Neural progenitor cell (in vitro differentiated cells): ENCODE measurements at regions not wholly inside any gene's neighbourhood (a gene's known extent, or its start where the extent isn't known, plus 50 kb on each side); places are given as distances from the start of the nearest gene placed in this dataset.

Source experiments
- DNase-seq: peaks from one replicate; pipeline ENCODE4 v3.0.0-alpha.2; 2016; ENCODE audit warnings: low spot score
- H2AFZ ChIP-seq: fragments of 200-600 bp; sonication (generic); replicated peaks from 2 replicates; pipeline ENCODE4 v1.6.1; 2016; ENCODE audit warnings: antibody characterized with exemption
- H3F3A ChIP-seq: fragments of 200-600 bp; sonication (generic); 2 replicates; pipeline ENCODE4 v1.6.1; 2016; ENCODE audit warnings: antibody characterized with exemption, low read depth
- H3K27ac ChIP-seq: fragments of 200-600 bp; sonication (generic); 2 replicates; pipeline ENCODE4 v1.5.1; 2016; ENCODE audit warnings: mild to moderate bottlenecking
- H3K27me3 ChIP-seq: fragments of 200-600 bp; sonication (generic); 2 replicates; pipeline ENCODE4 v1.6.1; 2016; ENCODE audit warnings: mild to moderate bottlenecking, moderate library complexity
- H3K36me3 ChIP-seq: fragments of 200-600 bp; sonication (generic); 2 replicates; pipeline ENCODE4 v1.5.1; 2016
- H3K4me1 ChIP-seq: fragments of 200-600 bp; sonication (generic); 2 replicates; pipeline ENCODE4 v1.6.1; 2016; ENCODE audit warnings: mixed run types
- H3K4me2 ChIP-seq: fragments of 200-600 bp; sonication (generic); 2 replicates; pipeline ENCODE4 v1.6.1; 2016
- H3K4me3 ChIP-seq: fragments of 200-600 bp; sonication (generic); 2 replicates; pipeline ENCODE4 v1.5.1; 2016
- H3K79me2 ChIP-seq: fragments of 200-600 bp; sonication (generic); 2 replicates; pipeline ENCODE4 v1.6.1; 2016; ENCODE audit warnings: low read depth
- H3K9ac ChIP-seq: fragments of 200-600 bp; sonication (generic); 2 replicates; pipeline ENCODE4 v1.6.1; 2016
- H3K9me3 ChIP-seq: fragments of 200-600 bp; sonication (generic); 2 replicates; pipeline ENCODE4 v1.5.1; 2016; ENCODE audit warnings: low read depth
- H4K20me1 ChIP-seq: fragments of 200-600 bp; sonication (generic); 2 replicates; pipeline ENCODE4 v1.6.1; 2016; ENCODE audit warnings: low read depth
- H3K27ac Mint-ChIP-seq: 3 replicates; pipeline ENCODE4 v1.8.0; 2021; ENCODE audit warnings: mixed read lengths
- H3K27me3 Mint-ChIP-seq: 2 replicates; pipeline ENCODE4 v1.8.0; 2022; ENCODE audit warnings: low read depth, mild to moderate bottlenecking, inconsistent platforms, moderate library complexity, mixed read lengths; ENCODE audit not compliant: insufficient read depth
- H3K36me3 Mint-ChIP-seq: 3 replicates; pipeline ENCODE4 v1.8.0; 2021; ENCODE audit warnings: mixed read lengths
- H3K4me1 Mint-ChIP-seq: 3 replicates; pipeline ENCODE4 v1.8.0; 2021; ENCODE audit warnings: mixed read lengths
- H3K4me3 Mint-ChIP-seq: 3 replicates; pipeline ENCODE4 v1.8.0; 2021; ENCODE audit warnings: mild to moderate bottlenecking, moderate library complexity, mixed read lengths
- H3K9me3 Mint-ChIP-seq: 3 replicates; pipeline ENCODE4 v1.8.0; 2020; ENCODE audit warnings: mixed read lengths
- CTCF ChIP-seq: fragments of 200-600 bp; sonication (generic); IDR thresholded peaks from 2 replicates; pipeline ENCODE4 v1.5.1; 2017; ENCODE audit warnings: antibody characterized with exemption, mild to moderate bottlenecking
- EZH2 ChIP-seq: fragments of 200-600 bp; sonication (generic); IDR thresholded peaks from 2 replicates; pipeline ENCODE4 v1.6.1; 2017; ENCODE audit warnings: antibody characterized with exemption, mild to moderate bottlenecking, moderate library complexity
- EZH2phosphoT487 ChIP-seq: fragments of 200-600 bp; sonication (generic); IDR thresholded peaks from 2 replicates; pipeline ENCODE4 v1.6.1; 2017; ENCODE audit warnings: antibody characterized with exemption

GRCh38 chr16:62478903-62479458 lies 442.7 kb upstream of the CDH8 start:
- no peaks in the 10 kb centered on the region for H3K79me2 ChIP-seq
- no peak overlapping the region for H3K27ac ChIP-seq
- H3K36me3 Mint-ChIP-seq = no peaks in the 10 kb centered on the region
- no peak overlapping the region for H3K4me2 ChIP-seq
- H3K4me3 Mint-ChIP-seq = no peak overlapping the region
- H2AFZ ChIP-seq = peak overlapping the region; percentile 34
- no peaks in the 10 kb centered on the region for H3F3A ChIP-seq
- H3K36me3 ChIP-seq = no peaks in the 10 kb centered on the region
- DNase-seq = no peak
- no peaks in the 10 kb centered on the region for H3K4me1 ChIP-seq
- H3K4me1 Mint-ChIP-seq = no peaks in the 10 kb centered on the region
- no peak overlapping the region for H3K4me3 ChIP-seq
- peaks cover 4% of the 10 kb centered on the region for H3K27me3 Mint-ChIP-seq
- H3K9me3 Mint-ChIP-seq = no peaks in the 10 kb centered on the region
- H3K27me3 ChIP-seq = no peaks in the 10 kb centered on the region
- H4K20me1 ChIP-seq = no peaks in the 10 kb centered on the region
- H3K9me3 ChIP-seq = no peaks in the 10 kb centered on the region
- H3K9ac ChIP-seq = no peak overlapping the region
- TF ChIP-seq EZH2phosphoT487 (no peak), EZH2 (no peak), CTCF (no peak)
- H3K27ac Mint-ChIP-seq = no peak overlapping the region

- no peak overlapping the region for H3K27ac Mint-ChIP-seq
- H3K4me1 ChIP-seq = no peaks in the 10 kb centered on the region
These were observed 441.6 kb upstream of the CDH8 start for GRCh38 chr16:62477796-62478195.

DNA sequence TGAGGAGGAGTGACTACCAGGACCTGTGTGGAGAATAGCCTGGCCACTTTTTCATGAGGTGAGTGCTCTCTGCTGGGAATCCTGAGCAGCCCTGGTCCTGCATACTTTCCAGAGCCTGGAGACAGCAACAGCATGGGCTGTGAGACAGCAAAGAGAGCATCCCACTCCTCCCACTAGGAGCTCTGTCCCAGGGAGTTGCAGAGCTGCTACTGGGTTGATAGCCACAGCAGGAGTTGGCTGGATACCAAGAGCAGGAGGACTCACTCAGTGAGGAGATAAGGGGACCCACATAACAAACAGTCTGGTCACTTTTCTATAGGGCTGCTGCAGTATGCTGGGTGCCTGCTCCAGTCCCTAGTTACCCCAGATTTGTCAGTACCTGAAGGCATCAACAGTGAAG lies 439.3 kb upstream of the CDH8 start:
- Mint-ChIP-seq H3K4me3 (no peak overlapping the region), H3K27ac (no peak overlapping the region), H3K36me3 (no peaks in the 10 kb centered on the region), H3K9me3 (peaks cover 8% of the 10 kb centered on the region), H3K27me3 (peaks cover 6% of the 10 kb centered on the region), H3K4me1 (no peaks in the 10 kb centered on the region)
- Histone ChIP-seq H3K27me3 (no peaks in the 10 kb centered on the region), H3K9ac (no peak overlapping the region), H2AFZ (no peak overlapping the region), H3K79me2 (no peaks in the 10 kb centered on the region), H3K4me1 (no peaks in the 10 kb centered on the region), H3K36me3 (no peaks in the 10 kb centered on the region), H3F3A (no peaks in the 10 kb centered on the region), H3K4me2 (no peak overlapping the region), H3K27ac (no peak overlapping the region), H3K9me3 (no peaks in the 10 kb centered on the region), H4K20me1 (no peaks in the 10 kb centered on the region), H3K4me3 (no peak overlapping the region)
- TF ChIP-seq CTCF = no peak
- TF ChIP-seq EZH2 = no peak
- TF ChIP-seq EZH2phosphoT487 = no peak
- DNase-seq = no peak

More at GRCh38 chr16:62477796-62478195, 441.6 kb upstream of the CDH8 start:
- TF ChIP-seq CTCF (no peak), EZH2phosphoT487 (no peak), EZH2 (no peak)
- Mint-ChIP-seq H3K36me3 (no peaks in the 10 kb centered on the region), H3K9me3 (peaks cover 4% of the 10 kb centered on the region), H3K27me3 (peaks cover 5% of the 10 kb centered on the region), H3K4me1 (no peaks in the 10 kb centered on the region), H3K4me3 (no peak overlapping the region)
- H3K9ac ChIP-seq = no peak overlapping the region
- no peak overlapping the region for H2AFZ ChIP-seq
- H3K27ac ChIP-seq = no peak overlapping the region
- DNase-seq = no peak
- H4K20me1 ChIP-seq = no peaks in the 10 kb centered on the region
- H3K4me3 ChIP-seq = no peak overlapping the region
- no peaks in the 10 kb centered on the region for H3K27me3 ChIP-seq
- H3F3A ChIP-seq = no peaks in the 10 kb centered on the region
- no peaks in the 10 kb centered on the region for H3K79me2 ChIP-seq
- H3K36me3 ChIP-seq = no peaks in the 10 kb centered on the region
- no peak overlapping the region for H3K4me2 ChIP-seq
- no peaks in the 10 kb centered on the region for H3K9me3 ChIP-seq
